GM20000 (cell line): ENCODE measurements at regions not wholly inside any gene's neighbourhood (a gene's known extent, or its start where the extent isn't known, plus 50 kb on each side); places are given as distances from the start of the nearest gene placed in this dataset.

Source experiments
- DNase-seq: peaks from one replicate; pipeline ENCODE4 v3.0.0; 2012; ENCODE audit warnings: low spot score
- CTCF ChIP-seq: IDR thresholded peaks from 2 replicates; pipeline ENCODE4 v1.5.1; 2012; ENCODE audit warnings: mild to moderate bottlenecking, control low read depth; ENCODE audit errors: extremely low read depth, missing control alignments

DNA sequence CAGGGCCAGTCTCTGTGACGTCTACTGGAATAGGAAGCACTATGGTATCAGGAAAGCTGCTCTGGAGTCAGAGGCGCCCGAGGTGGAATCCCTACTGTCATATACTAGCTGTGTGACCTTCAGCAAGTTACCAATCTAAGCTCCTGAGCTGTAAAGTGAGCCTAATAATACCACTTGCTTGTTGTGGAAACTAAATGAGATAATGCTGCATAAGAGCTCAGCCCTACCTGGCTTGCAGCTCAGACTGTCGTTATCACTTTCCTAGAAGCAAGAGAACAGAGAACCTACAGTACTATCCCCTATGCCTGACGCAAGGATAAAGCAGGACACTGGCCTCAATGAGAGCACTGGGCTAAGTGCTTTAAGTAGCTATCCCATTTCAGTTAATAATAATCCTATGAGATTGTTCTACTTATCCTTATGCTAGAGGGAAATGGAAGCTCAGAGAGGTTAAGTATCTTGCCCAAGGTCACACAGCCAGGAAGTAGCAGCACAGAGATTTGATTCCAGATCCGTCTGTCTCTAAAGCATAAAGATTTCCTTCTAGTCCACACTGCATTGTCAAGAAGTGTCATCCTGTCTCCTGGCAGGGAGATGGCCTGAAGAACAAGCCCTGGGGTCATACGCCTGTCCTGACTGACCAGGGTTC is 195.2 kb downstream of the TLE3 start:
- no peak for TF ChIP-seq CTCF
- no peak for DNase-seq

DNA sequence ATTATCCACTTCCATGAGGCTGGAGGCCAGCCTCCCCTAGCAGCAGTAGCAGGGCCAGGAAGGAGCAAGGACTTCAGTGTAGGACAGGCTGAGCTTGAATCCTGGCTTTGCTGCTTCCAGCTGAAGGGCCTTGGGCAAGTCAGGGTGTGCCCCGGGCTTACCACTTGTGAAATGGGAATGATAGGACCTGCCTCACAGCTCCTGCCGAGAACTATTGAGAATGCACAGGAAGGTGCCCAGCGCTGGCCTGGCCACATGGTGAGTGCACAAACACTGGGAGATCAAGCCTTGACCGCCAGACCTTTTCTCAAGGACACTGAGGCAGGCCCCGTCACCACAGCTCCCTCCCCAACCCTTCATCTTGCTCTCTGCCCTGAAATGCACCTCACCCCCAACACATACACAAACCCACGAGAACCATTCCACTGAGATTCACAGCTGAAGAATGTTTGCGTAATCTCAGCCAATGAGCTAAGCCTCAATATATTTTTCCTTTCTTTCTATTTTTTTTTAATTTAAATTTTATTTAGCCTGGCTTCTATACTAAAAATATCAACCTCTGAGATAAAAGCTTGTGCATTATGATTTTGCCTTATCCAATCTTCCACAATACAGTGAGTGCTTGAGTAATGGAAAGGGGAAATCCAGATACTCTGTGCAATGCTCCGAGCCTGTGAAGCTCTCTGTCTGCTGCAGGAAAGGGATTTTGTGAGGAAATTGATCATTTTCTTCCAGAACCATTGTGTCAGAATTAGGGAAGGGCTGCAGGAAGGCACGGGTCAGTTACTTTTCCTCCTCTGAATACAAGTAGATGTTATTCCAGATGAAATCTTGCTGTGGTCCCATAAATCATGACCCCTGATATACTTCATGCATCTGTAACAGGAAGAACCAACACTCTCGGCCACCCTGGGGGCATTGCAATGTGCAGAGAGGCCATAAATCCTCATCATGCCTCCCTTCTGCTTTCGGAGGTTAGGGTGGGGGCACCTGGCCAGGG is 193.9 kb downstream of the TLE3 start:
- no peak for DNase-seq
- no peak for TF ChIP-seq CTCF

DNA sequence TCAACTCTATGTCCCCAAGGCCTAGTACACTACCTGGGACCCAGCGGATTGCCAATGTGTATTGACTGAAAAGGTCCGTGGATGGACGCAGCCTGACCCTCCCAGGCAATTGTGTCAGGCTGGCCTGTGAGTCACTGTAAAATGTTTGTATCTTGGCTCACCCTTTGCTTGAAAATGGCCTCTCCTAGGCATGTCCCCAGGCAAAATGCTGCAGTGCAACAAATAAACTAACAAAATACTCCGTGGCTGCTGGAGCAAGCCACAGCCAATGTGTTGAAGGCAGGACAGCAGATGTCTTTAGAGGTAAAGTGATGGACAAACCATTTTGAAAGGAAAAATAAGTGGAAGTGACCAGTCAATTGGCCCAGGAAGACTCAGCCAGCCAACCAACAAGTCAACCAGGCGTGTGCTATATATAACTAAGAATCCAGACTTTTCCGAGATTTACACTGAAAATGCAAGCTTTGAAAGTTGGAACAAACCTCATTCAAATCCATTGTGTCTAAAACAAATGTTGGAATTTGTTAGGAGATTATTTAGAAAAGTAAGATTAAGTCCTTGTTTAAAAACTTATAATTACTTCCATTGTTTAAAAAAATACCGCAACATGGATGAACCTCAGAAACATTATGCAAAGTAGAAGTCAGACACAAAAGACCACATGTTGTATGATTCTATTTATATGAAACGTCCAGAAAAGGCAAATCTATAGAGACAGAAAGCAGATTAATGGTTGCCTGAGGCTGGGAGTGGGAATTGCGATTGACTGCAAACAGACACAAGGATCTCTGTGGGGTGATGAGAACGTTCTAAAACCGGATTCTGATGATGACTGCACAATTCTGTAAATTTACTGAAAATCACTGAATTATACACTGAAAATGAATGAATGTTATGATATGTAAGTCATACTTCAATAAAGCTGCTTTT is 191.2 kb downstream of the TLE3 start:
- DNase-seq, result no peak
- TF ChIP-seq CTCF, result no peak

DNA sequence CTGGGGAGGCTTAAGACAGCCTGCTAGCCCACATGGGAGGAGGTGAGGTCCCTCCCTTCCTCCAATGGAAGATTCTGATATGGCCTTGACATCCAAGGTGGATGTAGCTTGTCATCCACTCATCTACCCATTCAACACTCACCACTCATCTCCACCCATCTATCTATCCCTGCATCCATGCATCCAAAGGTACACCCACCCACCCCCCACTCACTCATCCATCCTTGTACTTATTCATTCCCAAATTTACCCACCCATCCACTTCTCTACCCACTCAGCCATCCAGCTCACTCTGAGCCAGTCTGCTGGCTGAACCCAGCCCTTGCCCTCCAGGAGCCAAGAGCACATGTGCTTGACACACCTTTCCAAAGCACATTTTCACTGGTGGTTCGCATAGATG is 189.7 kb downstream of the TLE3 start:
- no peak for DNase-seq
- no peak for TF ChIP-seq CTCF

DNA sequence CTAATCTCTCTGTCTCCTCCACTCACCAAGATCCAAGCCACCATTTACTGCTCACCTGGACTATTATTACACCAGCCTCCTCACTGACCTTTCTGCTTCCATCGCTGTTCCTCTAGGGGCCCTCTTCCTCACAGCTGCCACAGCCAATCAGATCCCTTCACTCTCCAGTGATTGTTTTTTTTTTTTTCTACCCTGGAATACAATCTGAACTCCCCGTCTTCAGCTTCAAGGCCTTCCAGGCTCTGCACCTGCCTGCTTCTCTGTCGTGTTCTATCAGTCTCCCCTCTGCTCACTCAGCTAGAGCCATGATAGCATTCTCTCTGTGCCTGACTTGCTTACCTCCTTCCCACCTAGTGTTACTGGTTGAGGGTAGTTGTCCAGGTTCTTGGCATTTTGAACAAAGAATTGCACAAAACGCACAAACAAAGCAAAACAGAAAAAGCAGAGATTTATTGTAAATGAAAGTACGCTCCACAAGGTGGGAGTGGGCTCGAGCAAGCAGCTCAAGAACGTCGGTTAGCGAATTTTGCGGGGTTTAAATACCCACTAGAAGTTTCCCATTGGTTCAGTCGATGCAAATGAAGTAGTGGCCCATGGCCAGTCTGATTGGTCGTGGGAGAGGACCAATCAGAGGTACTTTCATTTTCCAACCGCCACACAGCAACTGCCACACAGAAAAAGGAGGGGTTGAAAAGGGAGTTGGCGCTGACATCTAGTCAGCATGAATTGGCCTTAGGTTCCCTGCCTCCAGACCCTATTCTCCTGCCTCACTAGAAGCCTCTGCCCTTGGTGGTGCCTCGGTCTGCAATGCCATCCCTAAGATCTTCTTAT is 188.9 kb downstream of the TLE3 start:
- DNase-seq, result no peak
- TF ChIP-seq CTCF, result no peak

DNA sequence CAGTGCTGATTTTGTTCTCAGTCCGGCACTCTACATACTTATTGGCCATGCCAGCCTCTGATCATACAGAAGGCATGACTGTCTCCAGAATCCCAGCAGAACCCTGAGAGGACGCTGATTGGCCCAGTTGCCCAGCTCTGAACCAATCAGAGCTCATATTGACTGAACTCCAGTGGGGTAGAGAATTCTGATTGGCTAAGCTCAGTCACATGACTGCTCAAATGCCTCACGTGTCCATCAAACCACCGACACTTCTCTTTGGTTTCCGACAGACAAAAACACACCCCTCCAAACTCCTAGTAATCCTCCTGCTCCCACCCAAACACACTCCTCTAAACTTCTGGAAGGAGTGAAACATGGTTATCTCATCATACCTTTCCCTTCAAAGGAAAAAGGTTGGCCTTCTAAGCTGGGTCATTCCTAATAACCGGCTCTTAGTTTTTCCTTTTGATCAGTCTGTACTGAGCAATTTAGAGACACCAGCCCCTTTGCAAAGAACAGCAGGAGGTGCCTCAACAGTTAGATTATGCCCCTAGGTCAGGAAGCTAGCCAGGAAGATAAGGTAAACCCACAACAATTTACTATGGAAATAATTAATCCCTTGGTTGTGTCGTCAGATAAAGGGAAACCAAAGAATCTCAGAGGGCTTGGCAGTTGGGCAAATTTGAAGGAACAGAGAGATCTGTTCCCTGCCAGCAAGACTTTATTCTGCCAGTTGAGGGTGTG is 187.8 kb downstream of the TLE3 start:
- TF ChIP-seq CTCF, result no peak
- DNase-seq, result no peak
